ENCODE measurements at regions not wholly inside any gene's neighbourhood (a gene's known extent, or its start where the extent isn't known, plus 50 kb on each side); places are given as distances from the start of the nearest gene placed in this dataset.

DNA sequence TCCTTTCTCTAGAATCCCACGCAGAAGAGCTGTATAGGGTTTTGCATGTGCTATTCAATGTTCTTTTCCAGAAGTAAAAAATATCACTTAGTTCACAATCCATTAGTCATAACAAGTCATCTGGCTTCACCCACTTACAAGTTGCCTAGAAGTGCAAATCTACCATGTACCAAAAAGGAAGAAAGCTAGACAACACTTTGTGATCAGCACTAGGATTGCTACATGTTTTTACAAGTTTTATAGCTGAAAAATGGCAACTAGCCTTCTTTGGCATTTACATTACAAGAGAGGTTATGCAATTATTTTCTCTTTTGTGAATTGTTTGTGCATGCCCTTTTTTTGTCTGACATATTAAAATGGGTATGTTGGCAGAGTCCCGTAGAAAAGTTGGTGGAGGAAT lies 85.6 kb upstream of the PTPRK start:
- TF ChIP-seq POLR2A (IDR thresholded peaks at IDR 0.05; ENCODE audit: low read depth, low read length) (no peak), POLR2AphosphoS5 (IDR thresholded peaks at IDR 0.05; ENCODE audit: low read depth, low read length) (no peak)
